HG02588 (cell line): ENCODE measurements at regions not wholly inside any gene's neighbourhood (a gene's known extent, or its start where the extent isn't known, plus 50 kb on each side); places are given as distances from the start of the nearest gene placed in this dataset.

Experiments
- ATAC-seq: cut with Tn5 transposase; IDR thresholded peaks from one replicate; pipeline ENCODE4 v1.9.1; 2021; ENCODE audit warnings: mild to moderate bottlenecking, moderate library complexity; ENCODE audit not compliant: unreplicated experiment

DNA sequence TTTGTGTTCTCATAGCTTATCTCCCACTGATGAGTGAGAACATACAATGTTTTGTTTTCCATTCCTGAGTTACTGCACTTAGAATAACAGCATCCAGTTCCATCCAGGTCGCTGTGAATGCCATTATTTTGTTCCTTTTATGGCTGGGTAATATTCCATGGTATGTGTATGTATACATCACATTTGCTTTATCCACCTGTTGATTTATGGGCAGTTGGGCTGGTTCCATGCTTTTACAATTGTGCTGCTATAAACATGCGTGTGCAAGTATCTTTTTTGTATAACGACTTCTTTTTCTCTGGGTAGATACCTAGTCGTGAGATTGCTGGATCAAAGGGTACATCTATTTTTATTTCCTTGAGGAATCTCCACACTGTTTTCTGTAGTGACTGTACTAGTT, 74.8 kb downstream of the ZNF280B start:
- ATAC-seq: no peak
